ENCODE measurements at regions not wholly inside any gene's neighbourhood (a gene's known extent, or its start where the extent isn't known, plus 50 kb on each side); places are given as distances from the start of the nearest gene placed in this dataset.

DNA sequence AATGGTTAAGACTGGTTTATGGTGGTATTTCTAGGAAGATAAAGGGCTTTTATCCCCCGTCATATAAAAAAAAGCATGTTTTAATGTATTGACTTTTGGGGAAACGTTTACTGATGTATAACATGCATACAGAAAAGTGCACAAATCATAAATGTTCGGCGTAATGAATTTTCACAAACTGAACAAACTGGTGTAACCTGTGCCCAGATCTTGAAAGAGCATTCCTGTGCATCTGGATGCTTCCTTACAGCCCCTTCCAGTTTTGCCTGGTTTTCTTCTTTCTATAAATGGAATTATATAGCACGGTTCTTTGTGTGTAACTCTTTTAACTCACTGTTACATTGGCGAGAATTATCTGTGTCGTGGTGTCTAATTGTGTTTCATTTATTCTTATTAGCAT is 693.8 kb upstream of the TBX3 start:
- no peaks in the 10 kb centered on the region for H3K27me3 ChIP-seq (ENCODE audit: control insufficient read depth in 3 of 3, insufficient read depth in 3 of 3, low read length in 2 of 3)

DNA sequence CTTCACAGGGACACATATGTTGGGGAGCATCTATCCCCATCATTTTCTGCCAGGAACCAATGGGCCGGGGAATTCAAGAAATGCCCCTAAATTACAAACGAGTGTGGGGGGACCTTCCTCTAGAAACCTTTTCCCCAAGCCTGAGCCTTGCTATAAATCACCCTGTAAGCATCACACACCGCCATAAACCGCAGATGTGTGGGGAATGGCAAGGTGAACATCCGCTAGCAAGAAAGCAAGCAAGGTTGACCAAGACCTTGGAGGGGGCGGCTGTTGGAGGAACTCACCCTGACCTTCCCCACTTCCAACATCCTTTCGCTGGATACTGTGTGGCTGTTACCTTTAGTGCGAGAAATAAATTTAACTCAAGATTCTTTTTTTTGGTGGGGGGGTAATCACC is 693.3 kb upstream of the TBX3 start:
- DNase-seq, result no peak
- Histone ChIP-seq H3K27me3 (ENCODE audit: control insufficient read depth in 3 of 3, insufficient read depth in 3 of 3, low read length in 2 of 3) (no peaks in the 10 kb centered on the region), H3K27ac (ENCODE audit: low read depth in 1 of 2, low read length in 1 of 2) (no peak overlapping the region)

More for the DNA sequence above, 693.8 kb upstream of the TBX3 start:
- no peaks in the 10 kb centered on the region for H3K36me3 ChIP-seq (ENCODE audit: control insufficient read depth in 4 of 4, insufficient read depth in 4 of 4, low read length in 4 of 4)
- H3K4me3 ChIP-seq, result no peak overlapping the region
- TF ChIP-seq, protein P1, sequence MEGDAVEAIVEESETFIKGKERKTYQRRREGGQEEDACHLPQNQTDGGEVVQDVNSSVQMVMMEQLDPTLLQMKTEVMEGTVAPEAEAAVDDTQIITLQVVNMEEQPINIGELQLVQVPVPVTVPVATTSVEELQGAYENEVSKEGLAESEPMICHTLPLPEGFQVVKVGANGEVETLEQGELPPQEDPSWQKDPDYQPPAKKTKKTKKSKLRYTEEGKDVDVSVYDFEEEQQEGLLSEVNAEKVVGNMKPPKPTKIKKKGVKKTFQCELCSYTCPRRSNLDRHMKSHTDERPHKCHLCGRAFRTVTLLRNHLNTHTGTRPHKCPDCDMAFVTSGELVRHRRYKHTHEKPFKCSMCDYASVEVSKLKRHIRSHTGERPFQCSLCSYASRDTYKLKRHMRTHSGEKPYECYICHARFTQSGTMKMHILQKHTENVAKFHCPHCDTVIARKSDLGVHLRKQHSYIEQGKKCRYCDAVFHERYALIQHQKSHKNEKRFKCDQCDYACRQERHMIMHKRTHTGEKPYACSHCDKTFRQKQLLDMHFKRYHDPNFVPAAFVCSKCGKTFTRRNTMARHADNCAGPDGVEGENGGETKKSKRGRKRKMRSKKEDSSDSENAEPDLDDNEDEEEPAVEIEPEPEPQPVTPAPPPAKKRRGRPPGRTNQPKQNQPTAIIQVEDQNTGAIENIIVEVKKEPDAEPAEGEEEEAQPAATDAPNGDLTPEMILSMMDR (IDR thresholded peaks at IDR 0.05; ENCODE audit: control extremely low read depth, extremely low read depth), result no peak
- H3K9ac ChIP-seq (ENCODE audit: insufficient read depth in 1 of 2, low read length in 2 of 2), result no peak overlapping the region
- DNase-seq (no peak), ATAC-seq (ENCODE audit: insufficient read depth, low FRiP score) (no peak)
- whole genome bisulfite sequencing, 2 donors, result 75 to 83% methylated on average over 7 of the region's 7 CpGs
- peaks cover 0 to 9% (median 0%) of the 10 kb centered on the region in 5 donors for H3K4me1 ChIP-seq (ENCODE audit: control insufficient read depth in 5 of 5, insufficient read depth in 5 of 5, low read length in 5 of 5)
- H3K9me3 ChIP-seq (ENCODE audit: control insufficient read depth in 4 of 4, insufficient read depth in 3 of 4, low read length in 3 of 4), result no peaks in the 10 kb centered on the region
- no peak overlapping the region for H3K27ac ChIP-seq (ENCODE audit: low read depth in 1 of 2, low read length in 1 of 2)

DNA sequence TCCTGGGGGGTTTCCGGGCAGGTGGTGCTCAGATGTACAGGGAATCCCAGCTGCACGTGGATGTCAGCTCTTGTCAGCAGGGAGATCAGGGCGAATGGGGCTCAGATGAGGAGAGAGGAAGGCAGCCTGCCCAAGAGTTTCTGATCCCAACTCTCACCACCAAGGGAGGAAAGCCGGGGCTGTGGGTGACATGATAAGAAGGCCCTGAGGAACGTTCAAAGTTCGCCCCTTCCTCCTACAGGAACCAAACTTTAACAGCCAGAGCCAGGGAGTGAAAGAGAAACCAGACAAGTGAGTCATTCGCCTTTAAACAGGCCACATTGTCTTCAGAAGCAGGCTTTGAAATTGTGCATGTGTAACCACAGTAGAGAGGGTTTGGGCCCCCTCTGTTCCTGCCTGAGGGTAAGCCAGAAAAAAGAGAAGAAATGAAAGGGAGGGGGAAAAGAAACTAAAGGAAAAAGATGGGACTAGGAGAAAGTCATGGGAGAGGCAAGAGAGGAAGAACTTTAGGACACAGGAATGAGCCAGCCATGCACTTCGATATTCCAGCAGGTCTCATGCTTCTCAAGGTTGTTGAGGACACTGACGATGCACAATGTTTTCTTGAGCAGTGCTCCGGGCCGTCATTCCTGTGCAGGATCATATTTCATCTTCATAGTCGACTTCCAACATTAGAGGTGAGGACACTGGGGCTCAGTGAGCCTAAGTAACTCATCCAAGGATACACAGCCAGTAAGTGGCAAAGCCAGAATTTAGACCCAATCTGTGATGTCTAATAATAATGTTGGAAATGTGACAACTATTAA is 691.4 kb upstream of the TBX3 start:
- TF ChIP-seq, protein P1 (IDR thresholded peaks at IDR 0.05; ENCODE audit: control extremely low read depth, extremely low read depth), result no peak

More for the DNA sequence above, 693.3 kb upstream of the TBX3 start:
- no peaks in the 10 kb centered on the region for H3K36me3 ChIP-seq (ENCODE audit: control insufficient read depth in 4 of 4, insufficient read depth in 4 of 4, low read length in 4 of 4)
- TF ChIP-seq, protein P1 (IDR thresholded peaks at IDR 0.05; ENCODE audit: control extremely low read depth, extremely low read depth), result no peak
- peaks cover 0 to 9% (median 0%) of the 10 kb centered on the region in 5 donors for H3K4me1 ChIP-seq (ENCODE audit: control insufficient read depth in 5 of 5, insufficient read depth in 5 of 5, low read length in 5 of 5)
- 91 to 93% methylated on average over 8 of the region's 8 CpGs for WGBS, 2 donors
- ATAC-seq (ENCODE audit: insufficient read depth, low FRiP score), result no peak
- H3K9ac ChIP-seq (ENCODE audit: insufficient read depth in 1 of 2, low read length in 2 of 2), result no peak overlapping the region
- H3K9me3 ChIP-seq (ENCODE audit: control insufficient read depth in 4 of 4, insufficient read depth in 3 of 4, low read length in 3 of 4), result no peaks in the 10 kb centered on the region
- no peak overlapping the region for H3K4me3 ChIP-seq

More for the DNA sequence above, 691.4 kb upstream of the TBX3 start:
- Histone ChIP-seq H3K27me3 (ENCODE audit: control insufficient read depth in 3 of 3, insufficient read depth in 3 of 3, low read length in 2 of 3) (no peaks in the 10 kb centered on the region), H3K27ac (ENCODE audit: low read depth in 1 of 2, low read length in 1 of 2) (no peak overlapping the region), H3K36me3 (ENCODE audit: control insufficient read depth in 4 of 4, insufficient read depth in 4 of 4, low read length in 4 of 4) (no peaks in the 10 kb centered on the region), H3K4me1 (ENCODE audit: control insufficient read depth in 5 of 5, insufficient read depth in 5 of 5, low read length in 5 of 5) (peaks cover 0 to 9% (median 0%) of the 10 kb centered on the region in 5 donors), H3K9me3 (ENCODE audit: control insufficient read depth in 4 of 4, insufficient read depth in 3 of 4, low read length in 3 of 4) (no peaks in the 10 kb centered on the region), H3K9ac (ENCODE audit: insufficient read depth in 1 of 2, low read length in 2 of 2) (no peak overlapping the region), H3K4me3 (no peak overlapping the region)
- ATAC-seq (ENCODE audit: insufficient read depth, low FRiP score), result no peak
- WGBS, 2 donors, result 58 to 60% methylated on average over 12 of the region's 12 CpGs
- no peak for DNase-seq
